Vagina (tissue), 2 donors: ENCODE measurements at regions not wholly inside any gene's neighbourhood (a gene's known extent, or its start where the extent isn't known, plus 50 kb on each side); places are given as distances from the start of the nearest gene placed in this dataset.

Experiments used
- POLR2AphosphoS5 ChIP-seq, 2 donors: sonication (generic); formaldehyde crosslinking; IDR thresholded peaks; one replicate each; pipeline ENCODE4 v1.9.0; 2017; ENCODE audit warnings: antibody characterized with exemption in 2 of 2, mild to moderate bottlenecking in 2 of 2, low read depth in 1 of 2; ENCODE audit not compliant: insufficient read depth in 1 of 2
- TF ChIP-seq, protein P1 (sequence below), 3 experiments: fragments of 450-650 bp in 2 of 3; fragments of 200-600 bp in 1 of 3; sonication (generic) in 1 of 3; IDR thresholded peaks; one replicate each; pipeline ENCODE4 v1.5.1; 2017 to 2019; ENCODE audit warnings: antibody characterized with exemption in 3 of 3, mild to moderate bottlenecking in 2 of 3, moderate library complexity in 2 of 3

- peak in 1 of 2 donors; percentile 49 for TF ChIP-seq POLR2AphosphoS5 (IDR thresholded peaks at IDR 0.05; ENCODE audit: insufficient read depth in 1 of 2, low read depth in 1 of 2)
- TF ChIP-seq, protein P1, sequence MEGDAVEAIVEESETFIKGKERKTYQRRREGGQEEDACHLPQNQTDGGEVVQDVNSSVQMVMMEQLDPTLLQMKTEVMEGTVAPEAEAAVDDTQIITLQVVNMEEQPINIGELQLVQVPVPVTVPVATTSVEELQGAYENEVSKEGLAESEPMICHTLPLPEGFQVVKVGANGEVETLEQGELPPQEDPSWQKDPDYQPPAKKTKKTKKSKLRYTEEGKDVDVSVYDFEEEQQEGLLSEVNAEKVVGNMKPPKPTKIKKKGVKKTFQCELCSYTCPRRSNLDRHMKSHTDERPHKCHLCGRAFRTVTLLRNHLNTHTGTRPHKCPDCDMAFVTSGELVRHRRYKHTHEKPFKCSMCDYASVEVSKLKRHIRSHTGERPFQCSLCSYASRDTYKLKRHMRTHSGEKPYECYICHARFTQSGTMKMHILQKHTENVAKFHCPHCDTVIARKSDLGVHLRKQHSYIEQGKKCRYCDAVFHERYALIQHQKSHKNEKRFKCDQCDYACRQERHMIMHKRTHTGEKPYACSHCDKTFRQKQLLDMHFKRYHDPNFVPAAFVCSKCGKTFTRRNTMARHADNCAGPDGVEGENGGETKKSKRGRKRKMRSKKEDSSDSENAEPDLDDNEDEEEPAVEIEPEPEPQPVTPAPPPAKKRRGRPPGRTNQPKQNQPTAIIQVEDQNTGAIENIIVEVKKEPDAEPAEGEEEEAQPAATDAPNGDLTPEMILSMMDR (IDR thresholded peaks at IDR 0.05) = no peak
Observed at GRCh38 chr2:9748577-9748976, 94.7 kb upstream of the TAF1B start.
